PFSK-1 (cell line): ENCODE measurements at regions not wholly inside any gene's neighbourhood (a gene's known extent, or its start where the extent isn't known, plus 50 kb on each side); places are given as distances from the start of the nearest gene placed in this dataset.

Experiments
- FOXP2 ChIP-seq: optimal IDR thresholded peaks from 2 replicates; pipeline ENCODE3; 2011; ENCODE audit warnings: borderline replicate concordance, control low read depth, inconsistent platforms; ENCODE audit not compliant: insufficient read depth; ENCODE audit errors: extremely low read length, extremely low read depth
- POLR2AphosphoS5 ChIP-seq: IDR thresholded peaks from 2 replicates; pipeline ENCODE4 v1.6.1; 2012; ENCODE audit warnings: low read depth, mild to moderate bottlenecking, control low read depth, low read length, moderate library complexity
- SIN3A ChIP-seq: IDR thresholded peaks from 2 replicates; pipeline ENCODE4 v1.6.1; 2012; ENCODE audit warnings: mild to moderate bottlenecking, low read length, moderate library complexity, borderline replicate concordance; ENCODE audit not compliant: insufficient read depth
- TAF1 ChIP-seq: IDR thresholded peaks from 2 replicates; pipeline ENCODE4 v1.6.1; 2012; ENCODE audit warnings: low read length, control low read depth, borderline replicate concordance; ENCODE audit not compliant: insufficient read depth
- TF ChIP-seq, protein P1 (sequence below), 2 experiments: IDR thresholded peaks; 2 replicates each; pipeline versions ENCODE4 v1.6.1 to v1.8.0; 2011 to 2012; ENCODE audit warnings: low read depth in 2 of 2, low read length in 2 of 2, control low read depth in 1 of 2, inconsistent platforms in 1 of 2, mild to moderate bottlenecking in 1 of 2, moderate library complexity in 1 of 2; ENCODE audit not compliant: insufficient read depth in 1 of 2

DNA sequence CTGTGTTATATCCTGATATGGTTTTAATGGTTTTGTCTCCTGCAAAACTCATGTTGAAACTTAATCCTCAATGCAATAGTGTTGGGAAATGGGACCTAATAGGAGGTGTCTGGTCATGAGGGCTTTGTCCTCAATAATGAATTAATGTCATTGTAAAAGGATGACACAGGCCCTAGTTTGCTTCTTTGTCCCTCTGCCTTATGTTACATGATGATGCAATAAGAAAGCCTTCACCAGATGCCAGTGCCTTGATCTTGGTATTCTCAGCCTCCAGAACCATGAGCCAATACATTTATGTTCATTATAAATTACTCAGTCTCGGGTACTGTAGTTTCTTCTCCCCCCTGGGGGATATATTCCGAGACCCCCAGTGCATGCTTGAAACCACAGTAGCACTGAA lies 1247.4 kb upstream of the SORCS1 start:
- no peak for TF ChIP-seq FOXP2
- no peak for TF ChIP-seq POLR2AphosphoS5
- TF ChIP-seq TAF1, result no peak
- TF ChIP-seq SIN3A, result no peak
- TF ChIP-seq, protein P1, sequence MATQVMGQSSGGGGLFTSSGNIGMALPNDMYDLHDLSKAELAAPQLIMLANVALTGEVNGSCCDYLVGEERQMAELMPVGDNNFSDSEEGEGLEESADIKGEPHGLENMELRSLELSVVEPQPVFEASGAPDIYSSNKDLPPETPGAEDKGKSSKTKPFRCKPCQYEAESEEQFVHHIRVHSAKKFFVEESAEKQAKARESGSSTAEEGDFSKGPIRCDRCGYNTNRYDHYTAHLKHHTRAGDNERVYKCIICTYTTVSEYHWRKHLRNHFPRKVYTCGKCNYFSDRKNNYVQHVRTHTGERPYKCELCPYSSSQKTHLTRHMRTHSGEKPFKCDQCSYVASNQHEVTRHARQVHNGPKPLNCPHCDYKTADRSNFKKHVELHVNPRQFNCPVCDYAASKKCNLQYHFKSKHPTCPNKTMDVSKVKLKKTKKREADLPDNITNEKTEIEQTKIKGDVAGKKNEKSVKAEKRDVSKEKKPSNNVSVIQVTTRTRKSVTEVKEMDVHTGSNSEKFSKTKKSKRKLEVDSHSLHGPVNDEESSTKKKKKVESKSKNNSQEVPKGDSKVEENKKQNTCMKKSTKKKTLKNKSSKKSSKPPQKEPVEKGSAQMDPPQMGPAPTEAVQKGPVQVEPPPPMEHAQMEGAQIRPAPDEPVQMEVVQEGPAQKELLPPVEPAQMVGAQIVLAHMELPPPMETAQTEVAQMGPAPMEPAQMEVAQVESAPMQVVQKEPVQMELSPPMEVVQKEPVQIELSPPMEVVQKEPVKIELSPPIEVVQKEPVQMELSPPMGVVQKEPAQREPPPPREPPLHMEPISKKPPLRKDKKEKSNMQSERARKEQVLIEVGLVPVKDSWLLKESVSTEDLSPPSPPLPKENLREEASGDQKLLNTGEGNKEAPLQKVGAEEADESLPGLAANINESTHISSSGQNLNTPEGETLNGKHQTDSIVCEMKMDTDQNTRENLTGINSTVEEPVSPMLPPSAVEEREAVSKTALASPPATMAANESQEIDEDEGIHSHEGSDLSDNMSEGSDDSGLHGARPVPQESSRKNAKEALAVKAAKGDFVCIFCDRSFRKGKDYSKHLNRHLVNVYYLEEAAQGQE (IDR thresholded peaks at IDR 0.05; ENCODE audit: insufficient read depth in 1 of 2, low read depth in 2 of 2, low read length in 2 of 2), result no peak

DNA sequence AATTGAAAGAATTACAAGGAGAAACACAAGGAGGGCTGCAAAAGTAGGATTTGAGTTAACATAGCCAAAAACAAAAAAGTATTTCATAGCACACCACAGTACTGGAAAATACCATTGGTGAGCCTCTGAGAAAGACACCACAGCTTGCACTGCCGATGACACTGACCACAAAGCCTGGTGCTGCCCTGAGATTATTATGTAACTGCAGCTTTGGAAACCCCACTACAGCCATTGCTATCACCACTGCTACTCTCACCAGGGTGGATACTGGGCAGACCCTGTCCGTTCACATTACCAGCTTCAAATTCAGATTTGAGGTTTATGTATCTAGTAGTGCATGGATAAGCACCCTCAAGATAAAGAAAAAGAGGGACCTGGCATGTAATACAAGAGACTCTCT lies 1246.7 kb upstream of the SORCS1 start:
- TF ChIP-seq TAF1 (no peak), POLR2AphosphoS5 (no peak), SIN3A (no peak), FOXP2 (no peak)
- TF ChIP-seq, protein P1 (IDR thresholded peaks at IDR 0.05; ENCODE audit: insufficient read depth in 1 of 2, low read depth in 2 of 2, low read length in 2 of 2), result no peak

DNA sequence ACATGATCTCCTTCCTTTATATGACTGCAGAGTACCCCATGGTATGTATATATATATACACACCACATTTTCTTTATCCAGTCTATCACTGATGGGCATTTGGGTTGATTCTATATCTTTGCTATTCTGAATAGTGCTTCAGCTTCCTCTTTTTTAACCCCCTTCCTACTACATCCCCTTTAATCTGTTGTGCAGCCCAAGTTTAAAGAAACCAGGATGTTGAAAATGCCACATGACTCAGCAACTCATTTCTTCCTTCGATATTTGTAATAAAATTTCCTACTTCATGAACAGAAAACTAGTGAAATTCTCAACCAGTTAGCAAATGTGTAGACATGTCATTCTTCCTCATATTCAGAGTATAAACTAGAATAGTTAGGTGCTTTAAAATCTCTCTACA lies 1245.7 kb upstream of the SORCS1 start:
- no peak for TF ChIP-seq TAF1
- TF ChIP-seq, protein P1 (IDR thresholded peaks at IDR 0.05; ENCODE audit: insufficient read depth in 1 of 2, low read depth in 2 of 2, low read length in 2 of 2), result no peak
- TF ChIP-seq SIN3A, result no peak
- TF ChIP-seq FOXP2, result no peak
- no peak for TF ChIP-seq POLR2AphosphoS5

DNA sequence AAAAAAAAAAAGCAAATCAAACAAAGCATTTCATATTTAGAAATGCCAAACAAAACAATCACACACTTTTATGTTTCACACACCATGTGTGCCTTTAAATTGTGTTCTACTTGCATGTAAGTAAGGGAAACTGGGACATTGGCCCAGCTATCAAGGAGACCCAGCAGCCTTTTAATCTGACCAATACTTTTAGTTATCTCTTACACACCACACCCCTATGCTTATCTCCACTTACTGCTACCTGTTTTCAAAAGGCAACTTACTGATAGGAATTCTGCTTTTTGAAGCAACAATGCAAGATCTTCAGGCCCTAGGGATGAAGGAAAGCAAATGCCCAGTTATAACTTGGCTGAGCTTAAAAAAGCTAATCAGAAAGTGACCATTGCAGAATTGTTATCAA lies 1244.8 kb upstream of the SORCS1 start:
- no peak for TF ChIP-seq POLR2AphosphoS5

DNA sequence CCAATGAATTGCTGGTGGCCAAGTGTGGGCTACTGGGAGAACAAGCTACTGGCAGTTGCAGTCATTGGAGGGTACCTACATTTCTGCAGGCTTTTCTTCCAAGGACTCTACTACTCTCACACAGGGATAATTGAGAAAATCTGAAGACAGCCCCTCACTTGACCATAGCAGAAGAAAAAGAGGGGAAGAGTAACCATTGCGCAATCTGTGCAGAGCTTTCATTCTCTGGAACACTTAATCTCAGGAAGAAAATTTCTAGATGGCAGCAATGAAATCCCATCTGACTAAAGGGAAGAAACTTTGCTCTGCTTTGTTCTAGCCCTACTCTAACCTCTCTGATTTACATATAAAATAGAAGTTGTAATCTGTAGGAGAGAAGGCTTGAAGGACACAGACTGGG lies 1239.6 kb upstream of the SORCS1 start:
- TF ChIP-seq SIN3A (no peak), TAF1 (no peak), FOXP2 (no peak), POLR2AphosphoS5 (no peak)
- TF ChIP-seq, protein P1 (IDR thresholded peaks at IDR 0.05; ENCODE audit: insufficient read depth in 1 of 2, low read depth in 2 of 2, low read length in 2 of 2), result no peak
